ENCODE measurements at regions not wholly inside any gene's neighbourhood (a gene's known extent, or its start where the extent isn't known, plus 50 kb on each side); places are given as distances from the start of the nearest gene placed in this dataset.
"Not testable (repeated sequence)": the region's sequence is repeated elsewhere in the genome, so short reads cannot be mapped to it uniquely, and the experiment has no call there.

DNA sequence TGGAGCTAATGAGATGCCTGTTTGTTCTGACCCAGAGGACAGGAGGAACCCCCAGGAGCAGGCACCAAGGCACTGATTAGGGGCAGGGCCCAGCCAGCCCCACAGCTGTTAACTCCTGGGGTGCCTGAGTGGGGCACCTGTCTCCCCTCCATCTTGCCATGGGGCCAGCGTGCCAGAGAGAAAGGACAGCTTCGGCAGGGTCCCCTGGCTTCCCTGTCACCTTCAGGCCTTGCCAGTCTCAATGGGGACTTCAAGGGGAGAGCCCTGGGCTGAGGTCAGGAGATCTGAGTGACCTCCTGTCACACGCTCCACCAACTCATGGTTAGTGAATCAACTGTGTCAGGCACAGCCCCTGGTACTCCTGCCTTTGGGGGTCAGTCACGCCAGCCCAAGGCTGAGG lies 152.7 kb upstream of the MVB12B start:
- Histone ChIP-seq H3K27me3 (peaks cover 0 to 2% (median 0%) of the 10 kb centered on the region in 3 donors), H3K4me1 (no peaks in the 10 kb centered on the region), H3K36me3 (no peaks in the 10 kb centered on the region), H3K27ac (no peak overlapping the region), H3K9me3 (no peaks in the 10 kb centered on the region), H3K4me3 (no peak overlapping the region)
- ATAC-seq: no peak
- intact Hi-C loops (cut with DNase I; ENCODE audit: low total_unique reads) (no loop called here), in situ Hi-C loops (cut with MboI; ENCODE audit: low sequenced_read_pairs in 4 of 4) (no loop called here)
- TF ChIP-seq, protein P1, sequence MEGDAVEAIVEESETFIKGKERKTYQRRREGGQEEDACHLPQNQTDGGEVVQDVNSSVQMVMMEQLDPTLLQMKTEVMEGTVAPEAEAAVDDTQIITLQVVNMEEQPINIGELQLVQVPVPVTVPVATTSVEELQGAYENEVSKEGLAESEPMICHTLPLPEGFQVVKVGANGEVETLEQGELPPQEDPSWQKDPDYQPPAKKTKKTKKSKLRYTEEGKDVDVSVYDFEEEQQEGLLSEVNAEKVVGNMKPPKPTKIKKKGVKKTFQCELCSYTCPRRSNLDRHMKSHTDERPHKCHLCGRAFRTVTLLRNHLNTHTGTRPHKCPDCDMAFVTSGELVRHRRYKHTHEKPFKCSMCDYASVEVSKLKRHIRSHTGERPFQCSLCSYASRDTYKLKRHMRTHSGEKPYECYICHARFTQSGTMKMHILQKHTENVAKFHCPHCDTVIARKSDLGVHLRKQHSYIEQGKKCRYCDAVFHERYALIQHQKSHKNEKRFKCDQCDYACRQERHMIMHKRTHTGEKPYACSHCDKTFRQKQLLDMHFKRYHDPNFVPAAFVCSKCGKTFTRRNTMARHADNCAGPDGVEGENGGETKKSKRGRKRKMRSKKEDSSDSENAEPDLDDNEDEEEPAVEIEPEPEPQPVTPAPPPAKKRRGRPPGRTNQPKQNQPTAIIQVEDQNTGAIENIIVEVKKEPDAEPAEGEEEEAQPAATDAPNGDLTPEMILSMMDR (IDR thresholded peaks at IDR 0.05 in 4 of 5, conservative IDR thresholded peaks at IDR 0.05 in 1 of 5): no peak
- TF ChIP-seq POLR2A (IDR thresholded peaks at IDR 0.05): no peak
- DNase-seq: no peak

DNA sequence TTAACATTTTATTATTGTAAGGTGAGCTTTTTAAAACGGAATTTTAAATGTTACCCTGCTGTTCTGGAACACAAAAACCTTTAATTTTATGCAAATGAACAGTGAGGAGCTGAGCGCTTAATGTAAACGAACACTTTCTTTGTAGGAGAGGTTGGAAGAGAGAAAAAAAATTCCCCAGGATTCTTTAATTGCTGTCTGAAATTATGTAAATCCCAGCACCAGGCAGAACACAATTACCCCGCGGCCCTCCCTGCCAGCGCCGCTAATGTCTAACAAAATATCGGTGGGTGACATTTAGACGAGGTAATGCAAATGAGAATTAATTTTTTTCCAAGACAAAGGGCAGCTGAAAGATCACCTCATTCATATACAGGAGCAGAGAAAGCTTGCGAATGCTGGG lies 143.4 kb upstream of the MVB12B start:
- DNase-seq (no peak), ATAC-seq (no peak)
- Histone ChIP-seq H3K4me1 (no peaks in the 10 kb centered on the region), H3K9me3 (no peaks in the 10 kb centered on the region), H3K27ac (no peak overlapping the region), H3K36me3 (no peaks in the 10 kb centered on the region), H3K27me3 (peaks cover 0 to 18% (median 13%) of the 10 kb centered on the region in 3 donors), H3K4me3 (no peak overlapping the region)
- TF ChIP-seq, protein P1 (IDR thresholded peaks at IDR 0.05 in 4 of 5, conservative IDR thresholded peaks at IDR 0.05 in 1 of 5): no peak
- TF ChIP-seq POLR2A (IDR thresholded peaks at IDR 0.05): no peak
- in situ Hi-C loops (cut with MboI; ENCODE audit: low sequenced_read_pairs in 4 of 4) (no loop called here), intact Hi-C loops (cut with DNase I; ENCODE audit: low total_unique reads) (no loop called here)

DNA sequence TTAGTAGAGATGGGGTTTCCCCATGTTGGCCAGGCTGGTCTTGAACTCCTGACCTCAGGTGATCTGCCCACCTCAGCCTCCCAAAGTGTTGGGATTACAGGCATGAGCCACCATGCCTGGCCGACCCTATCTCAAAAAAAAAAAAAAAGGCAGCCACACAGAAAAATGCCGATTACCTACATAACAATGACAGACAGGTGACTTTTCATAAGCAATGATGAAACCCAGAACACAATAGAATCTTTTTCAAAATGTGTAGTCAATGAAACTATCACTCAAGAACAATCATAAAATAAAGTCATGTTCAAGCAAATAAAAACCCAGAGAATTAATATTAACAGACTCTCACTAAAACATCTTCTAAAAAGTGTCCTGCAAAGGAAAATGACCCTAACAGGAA lies 135.6 kb upstream of the MVB12B start:
- H3K27me3 ChIP-seq; H3K4me1 ChIP-seq; DNase-seq; H3K27ac ChIP-seq; H3K9me3 ChIP-seq; H3K36me3 ChIP-seq; ATAC-seq; intact Hi-C loops (cut with DNase I; ENCODE audit: low total_unique reads); in situ Hi-C loops (cut with MboI; ENCODE audit: low sequenced_read_pairs in 4 of 4); H3K4me3 ChIP-seq: not testable (repeated sequence)

DNA sequence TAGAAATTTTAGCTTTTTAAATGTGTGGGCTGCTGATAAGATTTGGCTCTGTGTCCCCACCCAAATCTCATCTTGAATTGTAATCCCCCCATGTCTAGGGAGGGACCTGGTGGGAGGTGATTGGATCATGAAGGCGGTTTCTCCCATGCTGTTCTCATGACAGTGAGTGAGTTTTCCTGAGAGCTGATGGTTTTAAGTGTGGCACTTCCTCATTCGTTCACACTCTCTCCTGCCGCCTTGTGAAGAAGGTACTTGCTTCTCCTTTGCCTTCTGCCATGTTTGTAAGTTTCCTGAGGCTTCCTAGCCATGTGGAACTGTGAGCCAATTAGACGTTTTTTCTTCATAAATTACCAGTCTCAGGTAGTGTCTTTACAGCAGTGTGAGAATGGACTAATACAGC lies 127.8 kb upstream of the MVB12B start:
- DNase-seq (no peak), ATAC-seq (no peak)
- in situ Hi-C loops (cut with MboI; ENCODE audit: low sequenced_read_pairs in 4 of 4) (no loop called here), intact Hi-C loops (cut with DNase I; ENCODE audit: low total_unique reads) (no loop called here)
- Histone ChIP-seq H3K27me3 (peaks cover 0 to 2% (median 0%) of the 10 kb centered on the region in 3 donors), H3K4me3 (no peak overlapping the region), H3K36me3 (no peaks in the 10 kb centered on the region), H3K4me1 (no peaks in the 10 kb centered on the region), H3K27ac (no peak overlapping the region), H3K9me3 (no peaks in the 10 kb centered on the region)
- TF ChIP-seq, protein P1 (IDR thresholded peaks at IDR 0.05 in 4 of 5, conservative IDR thresholded peaks at IDR 0.05 in 1 of 5): no peak
- no peak for TF ChIP-seq POLR2A (IDR thresholded peaks at IDR 0.05)

DNA sequence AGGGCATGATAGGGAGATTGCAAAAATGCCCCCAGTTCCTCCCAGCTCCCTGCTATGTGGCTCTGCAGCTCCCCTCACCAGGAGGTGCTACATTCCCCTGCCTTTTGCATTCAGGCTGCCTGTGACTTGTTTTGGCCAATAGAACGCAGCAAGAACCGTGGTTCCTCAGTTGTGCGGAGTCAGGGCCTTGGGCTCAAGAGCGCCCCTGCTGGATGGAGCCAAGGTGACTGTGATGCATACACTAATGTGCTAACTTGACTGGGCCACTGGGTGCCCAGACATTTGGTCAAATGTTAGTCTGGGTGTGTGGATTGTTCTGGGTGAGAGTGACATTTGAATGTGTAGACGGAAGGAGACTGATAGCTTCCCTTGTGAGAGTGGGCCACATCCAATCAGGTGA lies 123.3 kb upstream of the MVB12B start:
- Histone ChIP-seq H3K36me3 (no peaks in the 10 kb centered on the region), H3K27ac (no peak overlapping the region), H3K4me3 (no peak overlapping the region), H3K27me3 (peaks cover 0 to 20% (median 0%) of the 10 kb centered on the region in 3 donors), H3K9me3 (no peaks in the 10 kb centered on the region), H3K4me1 (no peaks in the 10 kb centered on the region)
- no peak for TF ChIP-seq POLR2A (IDR thresholded peaks at IDR 0.05)
- TF ChIP-seq, protein P1 (IDR thresholded peaks at IDR 0.05 in 4 of 5, conservative IDR thresholded peaks at IDR 0.05 in 1 of 5): no peak
- in situ Hi-C loops (cut with MboI; ENCODE audit: low sequenced_read_pairs in 4 of 4) (no loop called here), intact Hi-C loops (cut with DNase I; ENCODE audit: low total_unique reads) (no loop called here)
- DNase-seq (no peak), ATAC-seq (no peak)

All from gastrocnemius medialis (tissue), 4 donors.